HepG2 (cell line): ENCODE measurements at regions not wholly inside any gene's neighbourhood (a gene's known extent, or its start where the extent isn't known, plus 50 kb on each side); places are given as distances from the start of the nearest gene placed in this dataset.

ENCODE experiments used
- ATAC-seq: fragments of 200-7000 bp; cut with Tn5 transposase; 3 replicates; pipeline ENCODE4 v1.9.1; 2020; ENCODE audit warnings: mild to moderate bottlenecking, moderate library complexity
- BruUV-seq: library from RNA; stranded (reverse); fragments of 400-500 nt; replicated peaks from 2 replicates; lab custom pipeline; 2021; lab: Mats Ljungman, UMichigan
- CTCF ChIA-PET: fragments of 300-600 bp; formaldehyde crosslinking; extraction: SDS; loops from one replicate; lab custom pipeline; 2021; ENCODE audit warnings: low total read pairs, inconsistent platforms, low intra/inter-chr PET ratio; lab: Yijun Ruan, JAX
- POLR2A ChIA-PET: fragments of 350-600 bp; sonication (Branson Sonifier 250); formaldehyde crosslinking; loops from one replicate; lab custom pipeline; 2020; ENCODE audit warnings: antibody characterized with exemption, inconsistent platforms; lab: Yijun Ruan, JAX
- DNase-seq: peaks from one replicate; pipeline ENCODE4 v3.0.0-alpha.2; 2015; ENCODE audit warnings: low spot score
- FAIRE-seq: peaks from 3 replicates; lab custom pipeline; 2011; peaks lifted over from hg19 to GRCh38; lab: Jason Lieb, UNC
- H2AFZ ChIP-seq: one replicate; pipeline ENCODE4 v1.6.1; 2011; ENCODE audit warnings: low read length, inconsistent platforms
- H3K27ac ChIP-seq: fragments of 300-600 bp; 3 replicates; pipeline ENCODE4 v1.8.0; 2011; ENCODE audit warnings: mixed run types, mild to moderate bottlenecking, mixed read lengths, low read length, inconsistent platforms; ENCODE audit not compliant: insufficient read depth; ENCODE audit errors: extremely low read length
- H3K27me3 ChIP-seq, 2 experiments: fragments of 200-600 bp in 1 of 2; 2 replicates in 1 of 2; 3 replicates in 1 of 2; pipeline versions ENCODE4 v1.6.0 to v1.8.0; 2011; ENCODE audit warnings: low read length in 2 of 2, mild to moderate bottlenecking in 2 of 2, moderate library complexity in 2 of 2, inconsistent platforms in 1 of 2; ENCODE audit not compliant: insufficient read depth in 2 of 2, control insufficient read depth in 1 of 2
- H3K36me3 ChIP-seq, 2 experiments: fragments of 200-600 bp in 1 of 2; replicated peaks in 1 of 2; 2 replicates in 1 of 2; 3 replicates in 1 of 2; pipeline versions ENCODE4 v1.5.1 to v1.8.0; 2011; ENCODE audit warnings: low read length in 2 of 2, inconsistent platforms in 1 of 2; ENCODE audit not compliant: insufficient read depth in 2 of 2, control insufficient read depth in 1 of 2
- H3K4me1 ChIP-seq: 2 replicates; pipeline ENCODE4 v1.5.1; 2012; ENCODE audit warnings: low read length, inconsistent platforms; ENCODE audit not compliant: insufficient read depth
- H3K4me2 ChIP-seq: 2 replicates; pipeline ENCODE4 v1.6.0; 2011; ENCODE audit warnings: low read depth, low read length, inconsistent platforms
- H3K4me3 ChIP-seq, 3 experiments: fragments of 200-600 bp in 1 of 3; sonication (generic), shearing (Covaris generic) in 1 of 3; replicated peaks in 1 of 3; 2 replicates each; pipeline ENCODE4 v1.5.1; 2011 to 2016; ENCODE audit warnings: low read length in 3 of 3, inconsistent platforms in 2 of 3, low read depth in 2 of 3, mild to moderate bottlenecking in 2 of 3, control low read depth in 1 of 3, mixed read lengths in 1 of 3; ENCODE audit not compliant: insufficient read depth in 1 of 3
- H3K79me2 ChIP-seq: one replicate; pipeline ENCODE4 v1.6.1; 2011; ENCODE audit warnings: low read length, inconsistent platforms; ENCODE audit not compliant: insufficient read depth
- H3K9ac ChIP-seq: 2 replicates; pipeline ENCODE4 v1.6.0; 2011; ENCODE audit warnings: mild to moderate bottlenecking, low read depth, low read length, inconsistent platforms; ENCODE audit not compliant: insufficient read depth
- H3K9me3 ChIP-seq: 2 replicates; pipeline ENCODE4 v1.5.1; 2012; ENCODE audit warnings: mild to moderate bottlenecking, low read length
- H4K20me1 ChIP-seq: 2 replicates; pipeline ENCODE4 v1.6.0; 2011; ENCODE audit warnings: inconsistent platforms, mild to moderate bottlenecking, low read length, moderate library complexity; ENCODE audit not compliant: insufficient read depth
- CC2D1A ChIP-seq: sonication (generic); formaldehyde crosslinking; IDR thresholded peaks from 2 replicates; pipeline ENCODE4 v1.8.1; 2023; ENCODE audit warnings: mild to moderate bottlenecking, missing genetic modification reagents
- MAFF ChIP-seq: IDR thresholded peaks from 2 replicates; pipeline ENCODE4 v1.6.1; 2011; ENCODE audit warnings: low read depth, low read length, improper control_type of control experiment
- MAFK ChIP-seq, 2 experiments: IDR thresholded peaks in 1 of 2; conservative IDR thresholded peaks in 1 of 2; 2 replicates each; pipeline ENCODE4 v1.6.1; 2011; ENCODE audit warnings: improper control_type of control experiment in 2 of 2, low read length in 2 of 2
- NFE2L2 ChIP-seq: fragments of 150-350 bp; IDR thresholded peaks from 2 replicates; pipeline ENCODE4 v1.6.1; 2014; ENCODE audit warnings: low read length
- ZSCAN25 ChIP-seq: sonication (generic); formaldehyde crosslinking; IDR thresholded peaks from 2 replicates; pipeline ENCODE4 v1.8.0; 2022; ENCODE audit warnings: mild to moderate bottlenecking, missing genetic modification reagents
- WGBS: methylation state at CpG from one replicate; pipeline ENCODE4 v1.1.6; 2017; ENCODE audit warnings: low lambda C conversion rate; 5-methylcytosine and 5-hydroxymethylcytosine counted together
- in situ Hi-C: cut with HindIII; loops from 2 replicates; pipeline ENCODE4 v1.10.0; 2017; ENCODE audit warnings: low pct_unique_long_range_greater_than_20kb; ENCODE audit not compliant: extremely low pct_ligation_motif_present
- intact Hi-C: fragments of 100-400 bp; cut with micrococcal nuclease; formaldehyde crosslinking; loops from one replicate; pipeline ENCODE4 v1.10.0; 2022; ENCODE audit not compliant: unreplicated experiment

DNA sequence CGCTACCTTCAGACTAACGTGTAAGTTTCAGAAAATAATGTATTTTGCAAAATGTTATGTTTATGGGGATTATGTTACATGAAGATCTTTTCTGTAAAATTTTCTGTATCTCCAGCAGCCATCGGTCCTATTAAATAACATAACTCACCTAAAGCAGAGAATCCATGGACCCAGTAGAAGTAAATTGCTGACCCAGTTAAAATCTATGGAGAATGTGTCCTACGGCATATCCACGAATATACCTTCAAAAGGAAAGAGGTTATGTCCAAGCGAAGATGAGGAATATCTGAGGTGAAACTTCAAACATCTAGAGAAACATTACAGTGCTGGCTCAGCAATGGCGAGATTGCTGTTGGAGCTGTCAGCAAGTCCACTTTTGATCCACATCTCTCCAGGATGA, 492.2 kb upstream of the ADAMTS16 start:
- no peaks in the 10 kb centered on the region for H3K36me3 ChIP-seq
- no peak overlapping the region for H3K9ac ChIP-seq
- no peaks in the 10 kb centered on the region for H4K20me1 ChIP-seq
- peak; percentile 36 to 61 for TF ChIP-seq MAFK (conservative IDR thresholded peaks at IDR 0.05 in 1 of 2, IDR thresholded peaks at IDR 0.05 in 1 of 2; ENCODE audit: low read length in 2 of 2)
- peak; percentile 53; the same call in 1 of the 2 replicates for TF ChIP-seq MAFF
- no peak for TF ChIP-seq ZSCAN25 (CRISPR knock-in tag)
- in situ Hi-C loops (no loop called here), intact Hi-C loops (no loop called here)
- no peaks in the 10 kb centered on the region for H3K79me2 ChIP-seq
- DNase-seq (no peak), FAIRE-seq (no peak), ATAC-seq (no peak)
- peaks cover 14% of the 10 kb centered on the region for H3K9me3 ChIP-seq
- H3K4me1 ChIP-seq = no peaks in the 10 kb centered on the region
- BruUV-seq = no TSS peak
- POLR2A ChIA-PET = no interaction called here
- 14% methylated on average over 7 of the region's 7 CpGs for WGBS
- H3K27ac ChIP-seq = no peak overlapping the region
- H3K4me2 ChIP-seq = no peak overlapping the region
- no peak overlapping the region for H2AFZ ChIP-seq
- H3K4me3 ChIP-seq = no peak overlapping the region
- CTCF ChIA-PET = no interaction called here
- H3K27me3 ChIP-seq = no peaks in the 10 kb centered on the region; a peak in 1 of 5 replicates

DNA sequence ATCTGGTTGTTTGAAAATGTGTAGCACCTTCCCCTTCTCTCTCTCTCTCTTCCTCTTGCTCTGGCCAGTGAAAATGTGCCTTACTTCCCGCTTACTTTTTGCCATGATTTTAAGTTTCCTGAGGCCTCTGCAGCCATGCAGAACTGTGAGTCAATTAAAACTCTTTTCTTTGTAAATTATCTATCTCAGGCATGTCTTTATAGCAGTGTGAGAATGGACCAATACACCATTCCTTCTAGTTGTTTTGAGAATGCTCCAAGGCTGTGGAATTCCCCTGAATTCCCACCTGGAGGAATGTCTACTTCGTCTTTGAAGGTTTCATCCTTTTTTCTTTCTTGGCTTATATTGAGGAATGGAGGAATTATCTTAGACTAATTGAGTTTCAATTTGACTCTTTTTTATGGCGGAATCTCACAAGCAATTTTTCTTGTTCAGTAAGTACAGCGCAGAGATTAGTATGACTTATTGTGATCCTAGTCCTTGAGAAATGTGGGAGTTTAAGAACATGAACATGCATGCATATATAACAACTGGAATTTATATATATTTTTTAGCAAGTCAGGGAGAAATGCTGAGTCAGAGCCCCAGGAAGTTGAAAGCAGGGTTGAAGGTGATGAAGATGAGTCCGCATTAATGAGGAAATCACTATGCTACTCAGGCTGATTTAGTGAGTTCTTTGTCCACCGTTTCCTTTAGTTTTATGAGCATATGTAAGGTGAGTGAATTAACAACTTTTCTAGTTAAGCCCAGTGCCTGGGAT, 488.1 kb upstream of the ADAMTS16 start:
- ATAC-seq (no peak), DNase-seq (no peak), FAIRE-seq (no peak)
- in situ Hi-C loops (no loop called here), intact Hi-C loops (no loop called here)
- Histone ChIP-seq H3K27me3 (no peaks in the 10 kb centered on the region), H3K9ac (no peak overlapping the region), H3K9me3 (peaks cover 44% of the 10 kb centered on the region), H3K4me1 (no peaks in the 10 kb centered on the region), H3K4me2 (no peak overlapping the region), H3K4me3 (no peak overlapping the region), H3K27ac (no peak overlapping the region), H3K36me3 (no peaks in the 10 kb centered on the region), H2AFZ (no peak overlapping the region), H3K79me2 (no peaks in the 10 kb centered on the region), H4K20me1 (no peaks in the 10 kb centered on the region)
- 23% methylated on average over 6 of the region's 6 CpGs for WGBS
- ChIA-PET POLR2A (no interaction called here), CTCF (no interaction called here)
- TF ChIP-seq MAFF = 0 out of 2 replicates have a peak, but pooled peaks have one; percentile 10
- TF ChIP-seq CC2D1A (CRISPR knock-in tag) = no peak
- peak in 1 of 2 experiments; percentile 51; a peak in 2 of 4 replicates for TF ChIP-seq MAFK (conservative IDR thresholded peaks at IDR 0.05 in 1 of 2, IDR thresholded peaks at IDR 0.05 in 1 of 2; ENCODE audit: low read length in 2 of 2)
- TF ChIP-seq NFE2L2 = no peak
- no TSS peak for BruUV-seq
